HTR-8/SVneo (cell line): ENCODE measurements at regions not wholly inside any gene's neighbourhood (a gene's known extent, or its start where the extent isn't known, plus 50 kb on each side); places are given as distances from the start of the nearest gene placed in this dataset.
"Not testable (repeated sequence)": the region's sequence is repeated elsewhere in the genome, so short reads cannot be mapped to it uniquely, and the experiment has no call there.

Experiments
- DNase-seq: peaks from one replicate; pipeline ENCODE4 v3.0.0; 2011; ENCODE audit warnings: low spot score, mixed read lengths; ENCODE audit not compliant: insufficient read length
- FAIRE-seq: peaks from 2 replicates; lab custom pipeline; 2011; peaks lifted over from hg19 to GRCh38; lab: Jason Lieb, UNC

DNA sequence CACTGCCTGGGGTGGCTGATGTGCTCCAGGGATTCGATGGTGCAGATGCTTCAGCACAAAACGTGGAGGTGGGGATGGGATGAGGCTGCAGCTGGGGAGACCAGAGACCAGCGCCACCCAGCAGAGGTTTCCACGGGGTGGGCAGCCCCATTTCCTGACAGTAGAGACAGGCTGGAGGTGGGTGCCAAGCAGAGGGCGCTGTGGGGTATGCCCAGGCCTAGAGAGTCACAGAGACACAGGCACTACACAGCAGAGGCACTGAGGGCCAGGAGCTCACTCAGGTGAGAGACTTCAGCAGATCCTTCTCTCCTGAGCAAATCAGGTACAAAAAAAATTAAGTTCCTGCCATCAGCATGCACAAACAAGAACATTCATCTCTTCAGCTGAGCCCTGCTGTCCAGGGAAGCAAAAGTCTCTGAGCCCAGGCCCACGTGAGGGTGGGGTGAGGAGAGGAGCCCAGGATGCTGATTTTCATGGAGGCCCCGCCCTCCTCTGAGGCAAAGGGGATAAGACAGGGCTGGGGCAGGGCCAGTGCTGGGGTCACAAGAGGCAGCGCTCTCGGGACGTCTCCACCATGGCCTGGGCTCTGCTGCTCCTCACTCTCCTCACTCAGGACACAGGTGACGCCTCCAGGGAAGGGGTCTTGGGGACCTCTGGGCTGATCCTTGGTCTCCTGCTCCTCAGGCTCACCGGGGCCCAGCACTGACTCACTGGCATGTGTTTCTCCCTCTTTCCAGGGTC, 53.1 kb downstream of the GGTLC2 start:
- DNase-seq (no peak), FAIRE-seq (no peak)

- no peak for FAIRE-seq
- DNase-seq, result no peak
These were observed 53.9 kb downstream of the GGTLC2 start for GRCh38 chr22:22698263-22698750.

DNA sequence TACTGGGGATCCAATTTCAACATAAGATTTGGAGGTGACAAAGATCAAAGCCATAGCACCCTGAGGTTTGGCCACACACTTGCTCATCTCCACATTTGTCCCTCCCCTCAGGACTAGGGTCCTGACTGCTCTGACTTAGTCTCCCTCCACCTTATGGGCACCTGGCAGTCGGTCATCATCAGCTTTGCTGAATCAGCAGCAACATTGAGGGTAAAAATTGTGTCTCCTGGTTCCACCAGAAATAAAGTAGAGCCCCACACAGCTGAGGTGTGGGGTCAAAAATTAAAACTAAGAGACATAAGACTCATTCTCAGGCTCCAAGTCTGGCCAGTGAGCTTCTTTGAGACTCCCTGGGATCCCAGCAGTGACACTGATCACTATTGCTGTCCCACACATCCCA, 56.2 kb downstream of the GGTLC2 start:
- DNase-seq, result no peak
- no peak for FAIRE-seq

DNA sequence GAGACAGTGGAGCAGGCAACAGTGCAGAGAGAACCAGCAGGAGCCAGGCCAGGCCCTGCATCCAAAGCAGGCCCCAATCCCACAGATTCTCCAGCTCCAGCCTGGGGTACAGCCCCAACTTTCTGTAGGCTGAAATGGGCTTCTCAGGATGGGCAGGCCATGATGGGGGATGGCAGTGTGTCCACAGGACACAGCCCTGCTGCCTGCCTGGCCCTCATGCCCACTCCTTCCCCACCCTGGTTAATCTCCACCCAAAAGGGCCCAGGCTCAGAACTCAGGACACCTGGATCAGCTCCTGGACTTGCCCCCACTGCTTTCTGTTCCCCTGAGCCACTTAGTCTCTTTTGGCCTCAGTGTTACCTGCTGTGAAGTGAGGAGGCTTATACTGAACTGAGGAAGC, 57.1 kb downstream of the GGTLC2 start:
- DNase-seq, FAIRE-seq: not testable (repeated sequence)

- no peak for FAIRE-seq
- DNase-seq, result no peak
These were observed 58.1 kb downstream of the GGTLC2 start for GRCh38 chr22:22702237-22703202.

- FAIRE-seq, result no peak
These were observed 58.8 kb downstream of the GGTLC2 start for GRCh38 chr22:22703203-22703570.

GRCh38 chr22:22703715-22704114, 59.3 kb downstream of the GGTLC2 start:
- no peak for DNase-seq
- no peak for FAIRE-seq

More at GRCh38 chr22:22703203-22703570, 58.8 kb downstream of the GGTLC2 start:
- no peak for DNase-seq

DNA sequence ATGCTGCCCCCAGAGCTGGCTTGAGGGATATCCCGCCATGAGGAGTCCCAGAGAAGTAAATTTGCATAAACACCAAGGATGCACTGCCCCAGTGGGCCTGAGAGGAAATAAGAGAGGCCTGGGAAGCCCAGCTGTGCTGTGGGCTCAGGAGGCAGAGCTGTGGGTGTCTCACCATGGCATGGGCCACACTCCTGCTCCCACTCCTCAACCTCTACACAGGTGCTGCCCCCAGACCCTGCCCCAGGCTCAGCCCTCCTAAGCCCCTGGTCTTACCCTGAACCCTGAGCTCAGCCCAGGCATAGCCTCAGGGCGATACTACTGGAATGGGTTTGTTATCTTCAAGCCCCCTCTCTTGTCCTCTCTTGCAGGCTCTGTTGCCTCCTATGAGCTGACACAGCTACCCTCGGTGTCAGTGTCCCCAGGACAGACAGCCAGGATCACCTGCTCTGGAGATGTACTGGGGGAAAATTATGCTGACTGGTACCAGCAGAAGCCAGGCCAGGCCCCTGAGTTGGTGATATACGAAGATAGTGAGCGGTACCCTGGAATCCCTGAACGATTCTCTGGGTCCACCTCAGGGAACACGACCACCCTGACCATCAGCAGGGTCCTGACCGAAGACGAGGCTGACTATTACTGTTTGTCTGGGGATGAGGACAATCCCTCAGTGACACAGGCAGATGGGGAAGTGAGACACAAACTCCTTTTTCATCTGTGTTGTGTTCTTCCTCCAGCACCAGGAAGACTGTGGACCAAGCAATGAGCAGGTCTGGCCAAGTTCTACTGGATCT, 59.9 kb downstream of the GGTLC2 start:
- no peak for DNase-seq
- no peak for FAIRE-seq

- FAIRE-seq (no peak), DNase-seq (no peak)
These were observed 61.1 kb downstream of the GGTLC2 start for GRCh38 chr22:22705328-22706100.

DNA sequence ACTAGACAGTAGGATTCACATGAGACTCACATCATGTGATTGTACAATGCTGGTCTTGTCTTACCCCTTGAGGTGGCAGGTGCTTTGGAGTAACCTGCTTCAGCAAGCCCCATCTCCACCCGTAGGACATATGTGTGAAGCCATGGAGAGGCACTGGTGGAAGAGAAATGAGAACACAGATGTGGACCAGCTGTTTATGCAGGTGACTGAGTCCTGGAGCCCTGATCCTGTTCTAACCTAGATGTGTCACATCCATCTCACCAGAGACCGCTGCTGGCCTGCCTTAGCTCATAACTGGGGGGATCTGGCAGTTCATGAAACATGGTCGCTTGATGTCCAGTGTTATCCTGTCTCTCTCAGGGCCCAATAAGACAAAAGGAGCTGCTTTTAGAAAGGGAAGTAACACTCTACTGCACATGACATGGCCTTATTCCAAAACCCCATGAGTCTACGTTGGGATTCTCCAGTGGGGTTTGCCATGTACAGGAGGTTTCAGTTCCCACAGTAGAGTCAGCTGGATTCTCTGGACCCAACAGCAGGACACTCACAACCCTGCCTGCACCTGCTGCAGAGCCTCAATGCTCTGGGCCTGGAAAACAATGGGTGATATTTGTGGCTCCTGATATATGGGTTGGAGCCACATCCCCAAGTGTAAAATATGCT, 62.0 kb downstream of the GGTLC2 start:
- no peak for FAIRE-seq
- no peak for DNase-seq

GRCh38 chr22:22709719-22710445, 65.5 kb downstream of the GGTLC2 start:
- FAIRE-seq, result no peak
- no peak for DNase-seq

DNA sequence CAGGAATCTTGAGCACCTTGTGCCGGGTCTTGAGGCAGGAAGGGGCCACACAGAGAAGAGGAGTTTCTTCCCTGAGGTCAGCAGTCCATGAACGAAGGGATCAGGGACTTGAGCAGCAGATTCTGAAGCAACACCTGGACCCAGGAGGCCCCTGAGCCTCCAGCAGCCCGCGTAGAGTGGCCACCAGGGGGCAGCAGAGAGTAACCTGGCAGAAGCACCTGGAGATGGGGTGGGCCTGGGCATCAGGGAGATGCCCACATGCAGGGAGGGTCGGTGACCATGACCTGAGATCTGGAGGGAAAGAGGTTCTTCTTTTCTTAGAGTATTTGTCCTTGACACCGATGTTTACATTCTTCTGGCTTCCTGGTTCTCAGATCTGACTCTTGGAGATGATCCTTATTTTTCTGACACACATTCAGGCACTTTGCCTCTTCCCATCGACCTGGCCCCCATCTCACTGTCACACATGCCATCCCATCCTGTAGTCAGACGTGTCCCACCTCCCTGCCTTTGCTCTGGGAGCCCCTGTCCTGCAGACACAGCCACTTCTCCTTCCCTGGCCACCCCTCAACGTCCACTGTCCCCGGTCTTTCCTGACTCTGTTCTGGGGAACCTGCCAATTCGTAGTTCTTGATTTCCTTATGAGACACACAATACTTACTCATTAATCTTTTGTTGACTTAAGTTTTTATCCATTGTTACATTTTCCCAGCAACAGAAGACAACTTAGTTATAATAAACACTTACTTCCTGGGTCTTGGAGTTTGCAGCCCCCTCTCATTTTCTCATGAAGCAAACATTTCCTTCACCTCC, 66.5 kb downstream of the GGTLC2 start:
- DNase-seq, result peak; percentile 14
- FAIRE-seq, result no peak

GRCh38 chr22:22711532-22711913, 67.1 kb downstream of the GGTLC2 start:
- FAIRE-seq (no peak), DNase-seq (no peak)

DNA sequence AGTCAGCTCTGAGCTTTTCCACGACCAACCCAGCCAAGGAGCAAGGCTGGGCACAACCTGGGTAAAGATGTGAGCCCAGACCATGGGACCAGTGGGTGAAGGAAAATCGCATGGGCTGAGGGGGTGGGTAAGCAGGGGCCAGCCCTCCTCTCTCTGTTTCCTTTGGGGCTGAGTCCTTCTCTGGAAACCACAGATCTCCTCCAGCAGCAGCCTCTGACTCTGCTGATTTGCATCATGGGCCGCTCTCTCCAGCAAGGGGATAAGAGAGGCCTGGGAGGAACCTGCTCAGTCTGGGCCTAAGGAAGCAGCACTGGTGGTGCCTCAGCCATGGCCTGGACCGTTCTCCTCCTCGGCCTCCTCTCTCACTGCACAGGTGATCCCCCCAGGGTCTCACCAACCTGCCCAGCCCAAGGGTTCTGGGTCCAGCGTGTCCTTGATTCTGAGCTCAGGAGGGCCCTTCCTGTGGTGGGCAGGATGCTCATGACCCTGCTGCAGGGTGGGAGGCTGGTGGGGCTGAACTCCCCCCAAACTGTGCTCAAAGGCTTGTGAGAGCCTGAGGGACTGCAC, 67.8 kb downstream of the GGTLC2 start:
- DNase-seq (no peak), FAIRE-seq (no peak)

GRCh38 chr22:22712666-22713365, 68.4 kb downstream of the GGTLC2 start:
- FAIRE-seq (no peak), DNase-seq (no peak)

- FAIRE-seq, result no peak
- DNase-seq, result no peak
These were observed 69.0 kb downstream of the GGTLC2 start for GRCh38 chr22:22713416-22713815.
